Chondrocyte (in vitro differentiated cells): ENCODE measurements at regions not wholly inside any gene's neighbourhood (a gene's known extent, or its start where the extent isn't known, plus 50 kb on each side); places are given as distances from the start of the nearest gene placed in this dataset.

ENCODE experiments used
- DNase-seq: peaks from one replicate; pipeline ENCODE4 v3.0.0; 2021; ENCODE audit warnings: mixed read lengths, low spot score
- H3K27ac Mint-ChIP-seq: one replicate; pipeline ENCODE4 v1.8.0; 2021; ENCODE audit warnings: mild to moderate bottlenecking, moderate library complexity, mixed read lengths; ENCODE audit not compliant: unreplicated experiment
- H3K27me3 Mint-ChIP-seq: 2 replicates; pipeline ENCODE4 v1.8.0; 2021; ENCODE audit warnings: low read depth, mixed read lengths
- H3K36me3 Mint-ChIP-seq: 2 replicates; pipeline ENCODE4 v1.8.0; 2021; ENCODE audit warnings: low read depth, mixed read lengths
- H3K4me1 Mint-ChIP-seq: 2 replicates; pipeline ENCODE4 v1.8.0; 2021; ENCODE audit warnings: low read depth, mild to moderate bottlenecking, mixed read lengths
- H3K4me3 Mint-ChIP-seq: one replicate; pipeline ENCODE4 v1.8.0; 2021; ENCODE audit warnings: mild to moderate bottlenecking, moderate library complexity, mixed read lengths; ENCODE audit not compliant: unreplicated experiment
- H3K9me3 Mint-ChIP-seq: 2 replicates; pipeline ENCODE4 v1.8.0; 2021; ENCODE audit warnings: low read depth, mixed read lengths
- TF ChIP-seq, protein P1 (sequence below): fragments of 200-600 bp; sonication (generic); IDR thresholded peaks from 2 replicates; pipeline ENCODE4 v1.5.0; 2021; ENCODE audit warnings: antibody characterized with exemption, mild to moderate bottlenecking, moderate library complexity

DNA sequence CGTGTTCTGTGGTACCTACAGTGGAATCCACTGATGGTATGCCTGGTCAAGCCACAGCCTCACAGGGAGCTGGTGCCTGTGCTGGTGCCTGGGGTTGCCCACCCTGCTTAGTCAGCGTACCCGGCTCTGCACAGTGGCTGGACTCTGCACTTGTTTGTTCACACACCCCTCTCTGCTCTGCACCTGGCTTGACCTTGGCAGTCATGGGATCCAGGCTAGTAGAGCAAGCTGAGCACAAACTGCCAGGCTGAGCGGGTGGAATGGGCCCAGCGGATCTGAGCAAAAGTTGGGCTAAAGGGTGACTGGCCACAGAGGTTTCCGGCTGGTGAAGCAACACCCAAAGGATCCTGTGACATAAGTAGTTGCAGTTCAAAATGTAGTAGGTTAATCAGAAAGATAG, 163.5 kb downstream of the CDH19 start:
- DNase-seq: peak; percentile 81
- H3K9me3 Mint-ChIP-seq: peaks cover 2% of the 10 kb centered on the region
- H3K36me3 Mint-ChIP-seq: no peaks in the 10 kb centered on the region
- H3K4me3 Mint-ChIP-seq: no peak overlapping the region
- no peaks in the 10 kb centered on the region for H3K4me1 Mint-ChIP-seq
- H3K27ac Mint-ChIP-seq: no peak overlapping the region
- peaks cover 5% of the 10 kb centered on the region for H3K27me3 Mint-ChIP-seq
- TF ChIP-seq, protein P1, sequence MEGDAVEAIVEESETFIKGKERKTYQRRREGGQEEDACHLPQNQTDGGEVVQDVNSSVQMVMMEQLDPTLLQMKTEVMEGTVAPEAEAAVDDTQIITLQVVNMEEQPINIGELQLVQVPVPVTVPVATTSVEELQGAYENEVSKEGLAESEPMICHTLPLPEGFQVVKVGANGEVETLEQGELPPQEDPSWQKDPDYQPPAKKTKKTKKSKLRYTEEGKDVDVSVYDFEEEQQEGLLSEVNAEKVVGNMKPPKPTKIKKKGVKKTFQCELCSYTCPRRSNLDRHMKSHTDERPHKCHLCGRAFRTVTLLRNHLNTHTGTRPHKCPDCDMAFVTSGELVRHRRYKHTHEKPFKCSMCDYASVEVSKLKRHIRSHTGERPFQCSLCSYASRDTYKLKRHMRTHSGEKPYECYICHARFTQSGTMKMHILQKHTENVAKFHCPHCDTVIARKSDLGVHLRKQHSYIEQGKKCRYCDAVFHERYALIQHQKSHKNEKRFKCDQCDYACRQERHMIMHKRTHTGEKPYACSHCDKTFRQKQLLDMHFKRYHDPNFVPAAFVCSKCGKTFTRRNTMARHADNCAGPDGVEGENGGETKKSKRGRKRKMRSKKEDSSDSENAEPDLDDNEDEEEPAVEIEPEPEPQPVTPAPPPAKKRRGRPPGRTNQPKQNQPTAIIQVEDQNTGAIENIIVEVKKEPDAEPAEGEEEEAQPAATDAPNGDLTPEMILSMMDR: no peak

DNA sequence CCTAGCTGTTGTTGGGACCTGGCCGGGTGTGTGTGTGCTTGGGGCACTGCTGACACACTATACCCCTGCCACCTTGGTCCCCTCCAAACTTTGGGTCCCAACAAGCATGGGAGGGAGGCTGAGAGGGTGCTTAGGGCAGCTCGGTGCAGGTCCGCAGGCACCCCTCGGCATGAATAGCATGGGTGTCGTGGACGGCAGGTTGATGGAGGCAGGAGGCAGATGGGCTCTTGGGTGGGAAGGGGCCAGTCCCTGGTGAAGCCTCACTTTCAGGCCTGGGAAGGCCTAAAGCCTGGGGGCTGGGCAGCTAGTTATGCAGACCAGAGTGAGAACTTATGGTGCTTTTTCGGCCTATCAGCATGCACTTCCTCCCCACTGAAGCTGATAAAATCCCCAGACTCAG, 164.2 kb downstream of the CDH19 start:
- Mint-ChIP-seq H3K4me1 (no peaks in the 10 kb centered on the region), H3K27ac (no peak overlapping the region), H3K9me3 (peaks cover 2% of the 10 kb centered on the region), H3K4me3 (no peak overlapping the region), H3K27me3 (peaks cover 5% of the 10 kb centered on the region), H3K36me3 (no peaks in the 10 kb centered on the region)
- TF ChIP-seq, protein P1: no peak
- DNase-seq: peak; percentile 68

DNA sequence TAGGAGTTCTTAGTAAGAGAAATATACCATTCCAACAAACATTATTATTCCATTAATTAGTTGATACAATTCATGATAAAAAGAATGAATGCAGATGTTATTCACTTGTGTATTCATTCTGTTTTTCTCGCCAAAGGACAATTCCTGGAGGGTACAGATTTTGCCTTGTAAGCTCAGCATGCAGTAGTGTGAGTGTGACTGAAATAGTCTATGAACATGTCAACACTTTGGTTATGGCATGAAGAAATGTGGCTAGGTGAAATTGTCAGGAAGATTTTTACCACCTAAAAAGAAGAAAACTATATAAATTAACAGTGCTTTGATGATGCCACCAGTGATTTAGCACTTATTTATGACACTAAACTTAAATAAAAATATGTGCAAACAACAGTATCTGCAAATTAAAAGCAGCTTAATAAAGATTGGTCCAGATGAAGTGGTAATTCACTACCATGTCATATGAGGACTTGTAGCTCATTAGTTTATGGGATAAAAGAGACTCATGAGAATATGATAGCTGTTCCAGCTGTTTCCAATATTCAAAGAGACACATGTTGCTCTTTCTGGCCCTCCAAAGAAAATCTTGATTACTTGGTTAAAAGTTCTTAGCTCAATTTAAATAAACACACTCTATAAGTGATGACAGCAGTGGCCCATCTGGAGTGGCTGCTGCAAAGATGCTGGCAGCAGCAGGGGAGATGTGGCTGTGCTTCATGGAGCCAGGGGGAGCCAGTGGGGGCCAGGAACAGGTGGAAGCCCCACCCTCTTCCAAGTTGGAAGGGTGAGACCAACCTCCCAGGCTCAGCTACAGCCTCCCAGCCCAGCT, 165.0 kb downstream of the CDH19 start:
- H3K4me3 Mint-ChIP-seq: no peak overlapping the region
- no peak for DNase-seq
- H3K4me1 Mint-ChIP-seq: no peaks in the 10 kb centered on the region
- H3K27ac Mint-ChIP-seq: no peak overlapping the region
- H3K27me3 Mint-ChIP-seq: peaks cover 2% of the 10 kb centered on the region
- H3K36me3 Mint-ChIP-seq: no peaks in the 10 kb centered on the region
- peaks cover 2% of the 10 kb centered on the region for H3K9me3 Mint-ChIP-seq
- TF ChIP-seq, protein P1: no peak

DNA sequence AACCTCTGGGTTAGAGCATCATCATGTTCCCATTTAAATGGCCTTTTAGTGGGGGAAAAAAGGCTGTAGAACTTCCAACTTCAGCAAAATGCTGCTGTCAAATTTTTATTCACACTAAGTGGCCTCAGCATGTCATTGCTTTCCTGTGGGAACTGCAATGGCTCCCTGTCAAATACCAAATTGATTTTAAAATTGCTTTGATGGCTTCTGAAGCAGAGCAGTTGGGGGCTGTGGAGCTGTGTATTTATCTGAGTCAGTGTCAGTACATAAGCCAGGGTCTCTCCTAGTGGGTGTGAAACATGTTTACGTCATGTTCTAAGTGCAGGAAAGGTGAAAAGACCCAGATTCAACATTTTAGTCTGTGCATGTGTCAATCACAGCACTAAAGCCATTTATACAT, 171.3 kb downstream of the CDH19 start:
- H3K27me3 Mint-ChIP-seq: no peaks in the 10 kb centered on the region
- no peak for DNase-seq
- TF ChIP-seq, protein P1: no peak
- no peaks in the 10 kb centered on the region for H3K36me3 Mint-ChIP-seq
- H3K27ac Mint-ChIP-seq: no peak overlapping the region
- H3K4me3 Mint-ChIP-seq: no peak overlapping the region
- no peaks in the 10 kb centered on the region for H3K4me1 Mint-ChIP-seq
- H3K9me3 Mint-ChIP-seq: peaks cover 2% of the 10 kb centered on the region

DNA sequence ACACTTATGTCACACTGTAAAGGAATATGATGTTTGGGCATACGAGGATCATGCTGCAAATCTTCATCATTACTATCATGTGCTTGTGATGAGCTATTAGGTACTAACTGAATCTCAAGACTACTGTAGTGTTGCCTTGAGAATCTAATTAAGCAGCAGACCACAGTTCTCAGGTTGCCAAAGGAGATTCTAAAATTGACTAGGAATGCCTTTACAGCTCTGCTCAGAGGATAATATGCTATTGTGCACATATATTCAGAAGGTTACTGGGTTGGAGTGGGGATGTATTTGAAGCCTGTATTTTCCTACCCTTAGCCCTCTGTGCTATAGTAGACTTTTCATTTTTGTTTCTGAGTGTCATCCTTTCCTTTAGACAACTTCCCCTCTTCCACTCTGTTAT, 175.1 kb downstream of the CDH19 start:
- no peak overlapping the region for H3K27ac Mint-ChIP-seq
- peaks cover 2% of the 10 kb centered on the region for H3K27me3 Mint-ChIP-seq

More for the DNA sequence above, 175.1 kb downstream of the CDH19 start:
- TF ChIP-seq, protein P1: no peak
- H3K9me3 Mint-ChIP-seq: no peaks in the 10 kb centered on the region
- no peaks in the 10 kb centered on the region for H3K4me1 Mint-ChIP-seq
- DNase-seq: no peak
- no peak overlapping the region for H3K4me3 Mint-ChIP-seq
- no peaks in the 10 kb centered on the region for H3K36me3 Mint-ChIP-seq
